Trophoblast cell (in vitro differentiated cells and primary cell): ENCODE measurements at regions not wholly inside any gene's neighbourhood (a gene's known extent, or its start where the extent isn't known, plus 50 kb on each side); places are given as distances from the start of the nearest gene placed in this dataset.
"Not testable (repeated sequence)": the region's sequence is repeated elsewhere in the genome, so short reads cannot be mapped to it uniquely, and the experiment has no call there.

Experiments used
- DNase-seq, 2 donors: peaks; one replicate each; pipeline ENCODE4 v3.0.0-alpha.2; 2016
- H2AFZ ChIP-seq: 2 replicates; pipeline ENCODE4 v1.6.1; 2013; ENCODE audit warnings: low read length, moderate library complexity, mild to moderate bottlenecking; ENCODE audit not compliant: insufficient read depth, poor library complexity
- H2AK5ac ChIP-seq: 2 replicates; pipeline ENCODE4 v1.6.1; 2013; ENCODE audit warnings: mild to moderate bottlenecking, low read length
- H2BK120ac ChIP-seq: 2 replicates; pipeline ENCODE4 v1.6.1; 2013; ENCODE audit warnings: low read length, mild to moderate bottlenecking, moderate library complexity; ENCODE audit not compliant: insufficient read depth, poor library complexity
- H2BK12ac ChIP-seq: 2 replicates; pipeline ENCODE4 v1.6.1; 2013; ENCODE audit warnings: mild to moderate bottlenecking, low read length, moderate library complexity
- H2BK5ac ChIP-seq: 2 replicates; pipeline ENCODE4 v1.6.1; 2013; ENCODE audit warnings: low read length, low read depth, moderate library complexity, mild to moderate bottlenecking; ENCODE audit not compliant: poor library complexity
- H3K14ac ChIP-seq: 2 replicates; pipeline ENCODE4 v1.6.1; 2013; ENCODE audit warnings: mild to moderate bottlenecking, low read length
- H3K18ac ChIP-seq: 2 replicates; pipeline ENCODE4 v1.6.1; 2013; ENCODE audit warnings: mild to moderate bottlenecking, low read length
- H3K23ac ChIP-seq: 2 replicates; pipeline ENCODE4 v1.6.1; 2013; ENCODE audit warnings: low read length
- H3K27ac ChIP-seq: 2 replicates; pipeline ENCODE4 v1.5.1; 2013; ENCODE audit warnings: low read depth, mild to moderate bottlenecking, inconsistent platforms, low read length, moderate library complexity
- H3K27me3 ChIP-seq: 2 replicates; pipeline ENCODE4 v1.6.1; 2013; ENCODE audit warnings: inconsistent platforms, mild to moderate bottlenecking, low read length, moderate library complexity; ENCODE audit not compliant: insufficient read depth
- H3K36me3 ChIP-seq, 2 experiments: 1 replicate in 1 of 2; 2 replicates in 1 of 2; pipeline ENCODE4 v1.6.1; 2013; ENCODE audit warnings: low read length in 2 of 2, mild to moderate bottlenecking in 2 of 2, moderate library complexity in 1 of 2; ENCODE audit not compliant: insufficient read depth in 2 of 2, control insufficient read depth in 1 of 2
- H3K4ac ChIP-seq: 2 replicates; pipeline ENCODE4 v1.6.1; 2013; ENCODE audit warnings: low read depth, mild to moderate bottlenecking, low read length, moderate library complexity
- H3K4me1 ChIP-seq, 2 experiments: 1 replicate in 1 of 2; 2 replicates in 1 of 2; pipeline ENCODE4 v1.6.1; 2013; ENCODE audit warnings: low read length in 2 of 2, mild to moderate bottlenecking in 2 of 2, moderate library complexity in 1 of 2; ENCODE audit not compliant: insufficient read depth in 2 of 2, control insufficient read depth in 1 of 2
- H3K4me2 ChIP-seq: 2 replicates; pipeline ENCODE4 v1.6.1; 2013; ENCODE audit warnings: inconsistent platforms, mild to moderate bottlenecking, low read length, moderate library complexity
- H3K4me3 ChIP-seq: 2 replicates; pipeline ENCODE4 v1.5.1; 2013; ENCODE audit warnings: mild to moderate bottlenecking, low read depth, low read length, inconsistent platforms
- H3K79me1 ChIP-seq: one replicate; pipeline ENCODE4 v1.6.1; 2013; ENCODE audit warnings: low read length
- H3K79me2 ChIP-seq: 2 replicates; pipeline ENCODE4 v1.6.1; 2013; ENCODE audit warnings: low read length, mild to moderate bottlenecking; ENCODE audit not compliant: control insufficient read depth, insufficient read depth, poor library complexity
- H3K9ac ChIP-seq: 2 replicates; pipeline ENCODE4 v1.6.1; 2013; ENCODE audit warnings: mild to moderate bottlenecking, low read length
- H3K9me3 ChIP-seq: 2 replicates; pipeline ENCODE4 v1.6.1; 2013; ENCODE audit warnings: low read depth, mild to moderate bottlenecking, control low read depth, inconsistent platforms, low read length; ENCODE audit not compliant: insufficient read depth
- H4K12ac ChIP-seq: 2 replicates; pipeline ENCODE4 v1.6.1; 2013; ENCODE audit warnings: low read depth, mild to moderate bottlenecking, low read length, moderate library complexity
- H4K8ac ChIP-seq: 2 replicates; pipeline ENCODE4 v1.6.1; 2013; ENCODE audit warnings: low read depth, mild to moderate bottlenecking, low read length, moderate library complexity
- H4K91ac ChIP-seq: one replicate; pipeline ENCODE4 v1.6.1; 2013; ENCODE audit warnings: low read depth, mild to moderate bottlenecking, low read length, moderate library complexity
- WGBS: extraction: QIAGEN DNeasy Blood & Tissue Kit; methylation state at CpG from one replicate; pipeline ENCODE4 v1.1.7; 2013; ENCODE audit warnings: missing lambda C conversion rate; ENCODE audit not compliant: insufficient read length, insufficient coverage; ENCODE audit errors: extremely low coverage; 5-methylcytosine and 5-hydroxymethylcytosine counted together

GRCh38 chr11:37431633-37432230 lies 833.7 kb upstream of the RAG2 start:
- H3K4me2 ChIP-seq, H2AFZ ChIP-seq, H3K14ac ChIP-seq, H4K8ac ChIP-seq, H2BK12ac ChIP-seq, DNase-seq, H3K27ac ChIP-seq, H3K79me2 ChIP-seq, H3K79me1 ChIP-seq, H3K23ac ChIP-seq, H3K4me3 ChIP-seq, H3K4ac ChIP-seq, H4K91ac ChIP-seq, H3K36me3 ChIP-seq, H3K9ac ChIP-seq, H2BK120ac ChIP-seq, H2AK5ac ChIP-seq, H3K4me1 ChIP-seq, H3K27me3 ChIP-seq, H2BK5ac ChIP-seq, H3K18ac ChIP-seq, H4K12ac ChIP-seq: not testable (repeated sequence)
- no CpG with 5 or more reads among the region's 29 CpGs for WGBS
- H3K9me3 ChIP-seq: peaks cover 15% of the 10 kb centered on the region

GRCh38 chr11:37430966-37431632 lies 833.1 kb upstream of the RAG2 start:
- H3K4me3 ChIP-seq, H3K79me2 ChIP-seq, H3K4me1 ChIP-seq, H3K18ac ChIP-seq, H3K9ac ChIP-seq, H3K23ac ChIP-seq, H2BK12ac ChIP-seq, H3K4me2 ChIP-seq, H4K91ac ChIP-seq, H4K8ac ChIP-seq, H3K4ac ChIP-seq, H2BK5ac ChIP-seq, DNase-seq, H3K14ac ChIP-seq, H2AFZ ChIP-seq, H3K27me3 ChIP-seq, H3K36me3 ChIP-seq, H4K12ac ChIP-seq, H3K27ac ChIP-seq, H2AK5ac ChIP-seq, H2BK120ac ChIP-seq, H3K79me1 ChIP-seq: not testable (repeated sequence)
- H3K9me3 ChIP-seq: peaks cover 15% of the 10 kb centered on the region
- no CpG with 5 or more reads among the region's 26 CpGs for WGBS

- Histone ChIP-seq H4K12ac (no peak overlapping the region), H2BK5ac (no peak overlapping the region), H3K9me3 (peaks cover 6% of the 10 kb centered on the region), H3K27me3 (no peaks in the 10 kb centered on the region), H3K23ac (no peak overlapping the region), H3K4me3 (no peak overlapping the region), H3K4me1 (no peaks in the 10 kb centered on the region), H2AFZ (no peak overlapping the region), H3K4me2 (no peak overlapping the region), H3K36me3 (peaks cover 0 to 1% of the 10 kb centered on the region in 2 experiments), H3K4ac (no peak overlapping the region), H3K18ac (no peak overlapping the region), H3K9ac (no peak overlapping the region), H4K8ac (no peak overlapping the region), H3K27ac (no peak overlapping the region), H3K14ac (no peak overlapping the region), H2AK5ac (no peak overlapping the region), H3K79me1 (no peaks in the 10 kb centered on the region), H2BK120ac (no peak overlapping the region), H4K91ac (no peak overlapping the region), H3K79me2 (no peaks in the 10 kb centered on the region), H2BK12ac (no peak overlapping the region)
- DNase-seq: no peak
Measured at GRCh38 chr11:37422511-37422910, 824.5 kb upstream of the RAG2 start.

GRCh38 chr11:37411289-37411688 lies 813.3 kb upstream of the RAG2 start:
- Histone ChIP-seq H2BK120ac (no peak overlapping the region), H2AFZ (no peak overlapping the region), H2BK12ac (no peak overlapping the region), H4K12ac (no peak overlapping the region), H3K14ac (no peak overlapping the region), H3K4me2 (no peak overlapping the region), H2BK5ac (no peak overlapping the region), H4K8ac (no peak overlapping the region), H3K36me3 (no peaks in the 10 kb centered on the region), H3K27ac (no peak overlapping the region), H3K4ac (no peak overlapping the region), H3K18ac (no peak overlapping the region), H3K4me3 (no peak overlapping the region), H3K4me1 (no peaks in the 10 kb centered on the region), H4K91ac (no peak overlapping the region), H3K9me3 (no peaks in the 10 kb centered on the region), H2AK5ac (no peak overlapping the region), H3K79me2 (no peaks in the 10 kb centered on the region), H3K27me3 (no peaks in the 10 kb centered on the region), H3K79me1 (no peaks in the 10 kb centered on the region), H3K9ac (no peak overlapping the region), H3K23ac (no peak overlapping the region)
- no peak for DNase-seq
- no CpG with 5 or more reads among the region's 4 CpGs for WGBS
